Right lobe of liver (tissue), 4 donors: ENCODE measurements at regions not wholly inside any gene's neighbourhood (a gene's known extent, or its start where the extent isn't known, plus 50 kb on each side); places are given as distances from the start of the nearest gene placed in this dataset.

Source experiments
- CTCF ChIP-seq, 4 donors: fragments of 200-600 bp in 3 of 4; fragments of 450-650 bp in 1 of 4; IDR thresholded peaks; one replicate each; pipeline versions ENCODE4 v1.5.1 to v1.8.0; 2016 to 2022; ENCODE audit warnings: antibody characterized with exemption in 4 of 4, mild to moderate bottlenecking in 2 of 4
- POLR2A ChIP-seq: fragments of 450-650 bp; IDR thresholded peaks from one replicate; pipeline ENCODE4 v1.6.1; 2017; ENCODE audit warnings: antibody characterized with exemption, mild to moderate bottlenecking
- donor health status: DM: no; HTN: no; CAD: no.
- donor health status: DM: no; HTN: no; CAD: no.
- donor health status: DM: no; HTN: yes; CAD: no.

GRCh38 chr5:118619823-118620222 lies 368.5 kb downstream of the DTWD2 start:
- no peak for TF ChIP-seq CTCF (IDR thresholded peaks at IDR 0.05)
- no peak for TF ChIP-seq POLR2A
